HG02938 (cell line): ENCODE measurements at regions not wholly inside any gene's neighbourhood (a gene's known extent, or its start where the extent isn't known, plus 50 kb on each side); places are given as distances from the start of the nearest gene placed in this dataset.
"Not testable (repeated sequence)": the region's sequence is repeated elsewhere in the genome, so short reads cannot be mapped to it uniquely, and the experiment has no call there.

Experiments
- ATAC-seq: cut with Tn5 transposase; IDR thresholded peaks from one replicate; pipeline ENCODE4 v1.9.1; 2021; ENCODE audit warnings: mild to moderate bottlenecking, moderate library complexity; ENCODE audit not compliant: unreplicated experiment

DNA sequence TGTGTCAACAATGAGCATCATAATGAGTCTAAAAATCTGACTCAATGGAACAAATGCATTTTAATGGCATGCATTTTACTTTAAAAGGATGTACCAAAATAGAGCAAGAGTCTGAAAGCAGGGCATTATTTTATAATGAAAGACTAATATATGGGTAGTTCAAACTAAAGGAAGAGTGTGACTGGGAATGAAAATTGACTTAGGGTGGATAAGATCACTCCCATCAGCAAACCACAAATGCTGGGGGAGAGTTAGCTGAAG lies 114.7 kb downstream of the SOX4 start:
- no peak for ATAC-seq

GRCh38 chr6:21710216-21710615 lies 116.7 kb downstream of the SOX4 start:
- ATAC-seq: no peak

DNA sequence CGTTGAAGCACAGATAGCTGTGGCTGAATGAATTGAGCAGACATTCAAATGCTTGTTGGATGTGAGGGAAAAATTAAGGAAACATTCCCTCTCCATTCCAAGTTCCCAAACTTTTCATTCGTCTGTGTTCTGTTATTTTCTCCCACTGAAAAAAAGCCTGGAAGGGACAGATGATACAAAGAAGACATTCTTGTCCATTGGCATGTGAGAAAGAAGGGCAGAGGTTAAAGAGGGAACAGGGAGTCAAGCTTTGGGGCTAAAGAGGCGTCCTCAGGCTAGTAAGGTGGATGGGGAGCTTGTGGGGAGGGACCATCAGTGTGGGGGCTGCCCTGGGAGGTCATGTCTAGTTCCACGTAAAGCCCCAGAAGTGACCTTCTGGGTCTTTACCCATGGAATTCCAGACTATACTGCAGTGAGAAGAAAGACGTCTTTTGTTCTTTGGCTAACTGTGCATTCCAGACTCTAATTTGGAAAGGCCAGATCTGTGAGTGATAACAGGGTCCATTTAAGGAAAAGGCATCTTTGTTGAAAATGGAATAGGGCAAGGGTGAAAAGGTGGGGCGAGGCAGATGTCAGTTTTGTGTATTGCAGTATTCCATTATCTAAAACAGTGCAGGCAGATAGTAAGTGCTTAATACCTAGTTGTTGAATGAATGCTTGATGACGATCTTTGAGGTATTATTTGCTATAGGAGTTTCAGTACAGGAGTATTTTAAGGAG lies 117.5 kb downstream of the SOX4 start:
- no peak for ATAC-seq

DNA sequence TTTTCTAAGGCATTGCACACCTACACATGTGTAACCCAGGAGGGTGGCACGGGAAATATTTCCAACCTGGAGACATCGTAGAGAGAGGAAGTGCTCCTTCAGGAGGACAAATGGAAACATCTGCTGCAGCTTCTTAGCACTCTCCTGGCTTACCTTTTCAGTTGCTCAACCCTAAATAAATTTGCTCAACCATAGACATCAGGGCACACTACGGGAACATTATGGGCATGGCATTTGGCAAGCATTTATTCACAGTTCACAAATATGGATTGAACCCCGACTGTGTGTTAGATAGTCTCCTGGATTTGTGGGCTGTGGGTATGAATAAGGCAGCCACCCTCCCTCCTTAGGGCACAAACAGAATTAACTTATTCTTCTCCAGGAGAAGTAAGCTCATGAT lies 118.7 kb downstream of the SOX4 start:
- no peak for ATAC-seq

DNA sequence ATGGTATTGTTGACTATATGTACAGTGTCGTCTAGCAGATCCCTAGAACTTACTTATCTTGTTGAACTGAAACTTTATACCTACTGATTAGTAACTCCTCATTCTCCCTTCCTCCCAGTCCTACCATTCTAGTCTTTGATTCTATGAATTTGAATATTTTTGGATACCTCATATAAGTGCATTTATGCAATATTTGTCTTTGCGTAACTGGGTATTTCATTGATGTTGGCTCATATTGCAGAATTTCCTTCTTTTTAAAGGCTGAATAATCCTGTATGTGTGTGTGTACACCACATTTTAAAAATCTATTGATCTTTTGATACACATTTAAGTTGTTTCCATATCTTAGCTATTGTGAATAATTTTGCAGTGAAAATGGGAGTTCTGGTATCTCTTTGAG lies 119.9 kb downstream of the SOX4 start:
- ATAC-seq: no peak

- ATAC-seq: no peak
Measured at GRCh38 chr6:21715180-21715579, 121.6 kb downstream of the SOX4 start.

- no peak for ATAC-seq
Measured at GRCh38 chr6:21722510-21722909, 129.0 kb downstream of the SOX4 start.

GRCh38 chr6:21726676-21727075 lies 133.1 kb downstream of the SOX4 start:
- ATAC-seq: no peak

DNA sequence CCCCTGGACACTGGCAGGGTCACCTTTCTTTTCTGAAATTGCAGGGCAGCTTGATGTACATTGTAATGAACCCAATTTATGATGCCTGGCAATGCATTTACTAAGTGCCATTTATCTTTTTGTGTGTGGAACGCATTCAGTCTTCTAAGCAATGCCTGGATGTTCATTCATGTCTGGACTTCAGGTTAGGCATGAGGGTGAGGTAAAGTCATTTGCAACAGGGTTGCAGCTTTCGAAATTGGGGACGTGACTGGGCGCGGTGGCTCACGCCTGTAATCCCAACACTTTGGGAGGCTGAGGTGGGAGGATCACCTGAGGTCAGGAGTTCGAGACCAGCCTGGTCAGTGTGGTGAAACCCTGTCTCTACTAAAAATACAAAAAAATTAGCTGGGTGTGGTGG lies 134.6 kb downstream of the SOX4 start:
- no peak for ATAC-seq

GRCh38 chr6:21729431-21729830 lies 135.9 kb downstream of the SOX4 start:
- no peak for ATAC-seq

DNA sequence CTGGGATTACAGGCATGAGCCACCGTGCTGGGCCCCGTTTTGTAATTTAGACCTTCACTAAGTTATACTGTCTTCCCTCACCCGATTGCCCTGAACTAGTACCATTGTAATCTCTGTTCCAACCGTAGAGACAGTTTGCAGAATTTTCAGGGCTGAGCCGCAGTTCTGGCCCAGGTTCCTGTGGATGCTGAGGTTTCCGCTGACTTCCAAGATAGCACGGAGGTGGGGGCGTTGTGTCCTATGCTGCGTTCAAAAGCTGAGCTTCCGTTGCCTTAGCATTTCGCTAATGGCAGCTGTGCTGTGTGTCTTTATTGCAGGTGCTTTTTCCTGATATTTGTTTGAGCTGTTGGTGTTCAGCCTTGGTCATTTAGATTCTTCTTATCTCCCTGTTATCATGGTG lies 137.0 kb downstream of the SOX4 start:
- ATAC-seq: no peak

DNA sequence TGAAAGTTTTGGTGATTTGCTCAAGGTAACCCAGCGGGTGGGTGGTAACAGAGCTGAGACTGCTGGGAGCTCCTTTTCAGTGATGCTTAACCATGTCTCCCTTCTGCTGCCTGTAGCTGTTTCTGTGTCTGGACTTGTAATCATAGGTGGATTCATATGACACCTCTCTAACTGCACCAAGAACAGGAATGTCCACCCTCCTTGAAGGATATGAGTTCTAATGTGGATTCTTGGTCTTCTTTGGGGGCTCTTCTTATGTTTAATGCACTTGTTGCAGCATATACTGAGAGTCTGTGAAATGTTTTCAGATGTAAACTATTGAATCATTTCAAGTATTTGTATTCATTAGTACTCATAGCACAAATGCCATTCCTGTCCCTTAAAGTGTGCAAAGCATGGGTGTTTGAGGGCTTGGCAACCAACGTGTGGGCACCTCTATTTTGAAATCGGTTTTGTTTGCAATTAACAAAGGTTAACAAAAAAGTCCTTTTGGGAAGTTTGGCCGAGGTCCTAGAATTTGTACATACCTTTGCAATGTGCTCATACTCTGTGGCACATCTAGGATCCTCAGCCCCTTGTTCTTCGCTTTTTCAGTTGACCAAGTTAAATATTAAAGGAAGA lies 138.0 kb downstream of the SOX4 start:
- ATAC-seq: no peak

GRCh38 chr6:21732032-21732730 lies 138.6 kb downstream of the SOX4 start:
- ATAC-seq: not testable (repeated sequence)

DNA sequence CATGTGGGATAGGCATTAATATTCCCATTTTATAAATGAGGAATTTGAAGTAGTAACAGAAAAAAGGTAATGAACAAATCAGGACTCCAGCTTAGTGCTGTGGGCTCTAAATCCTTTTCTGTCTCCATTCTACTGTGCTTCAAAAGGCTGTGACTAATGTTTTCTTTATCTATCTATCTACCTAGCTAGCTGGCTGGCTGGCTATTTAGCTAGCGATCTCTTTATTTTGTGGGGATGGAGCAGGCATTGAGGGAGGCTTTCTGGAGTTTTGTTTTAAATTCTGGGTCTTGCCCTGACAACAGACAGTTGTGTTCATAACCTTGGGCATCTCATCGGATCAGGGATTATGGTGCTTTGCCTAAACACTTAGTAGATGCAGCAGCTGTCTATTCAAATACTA lies 139.2 kb downstream of the SOX4 start:
- no peak for ATAC-seq

GRCh38 chr6:21733311-21733710 lies 139.8 kb downstream of the SOX4 start:
- ATAC-seq: no peak

DNA sequence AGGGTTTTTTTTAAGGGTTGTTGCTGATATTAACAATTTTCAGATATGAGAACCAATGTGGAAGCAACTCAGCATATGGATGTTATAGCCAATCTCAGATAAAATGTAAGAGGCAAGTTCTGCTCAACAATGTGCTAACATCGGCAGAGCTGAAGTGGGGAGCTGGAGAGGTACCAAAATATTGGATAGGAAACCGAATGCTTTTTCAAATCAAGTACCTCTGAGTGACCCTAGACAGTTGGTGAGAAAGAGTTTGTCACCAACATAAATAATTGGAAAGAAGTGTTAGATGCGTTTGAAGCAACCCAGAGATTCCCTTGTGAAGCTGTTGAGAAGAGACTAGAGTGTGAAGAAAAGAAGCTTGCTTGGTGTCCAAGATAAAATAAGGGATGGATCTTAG lies 140.7 kb downstream of the SOX4 start:
- no peak for ATAC-seq

DNA sequence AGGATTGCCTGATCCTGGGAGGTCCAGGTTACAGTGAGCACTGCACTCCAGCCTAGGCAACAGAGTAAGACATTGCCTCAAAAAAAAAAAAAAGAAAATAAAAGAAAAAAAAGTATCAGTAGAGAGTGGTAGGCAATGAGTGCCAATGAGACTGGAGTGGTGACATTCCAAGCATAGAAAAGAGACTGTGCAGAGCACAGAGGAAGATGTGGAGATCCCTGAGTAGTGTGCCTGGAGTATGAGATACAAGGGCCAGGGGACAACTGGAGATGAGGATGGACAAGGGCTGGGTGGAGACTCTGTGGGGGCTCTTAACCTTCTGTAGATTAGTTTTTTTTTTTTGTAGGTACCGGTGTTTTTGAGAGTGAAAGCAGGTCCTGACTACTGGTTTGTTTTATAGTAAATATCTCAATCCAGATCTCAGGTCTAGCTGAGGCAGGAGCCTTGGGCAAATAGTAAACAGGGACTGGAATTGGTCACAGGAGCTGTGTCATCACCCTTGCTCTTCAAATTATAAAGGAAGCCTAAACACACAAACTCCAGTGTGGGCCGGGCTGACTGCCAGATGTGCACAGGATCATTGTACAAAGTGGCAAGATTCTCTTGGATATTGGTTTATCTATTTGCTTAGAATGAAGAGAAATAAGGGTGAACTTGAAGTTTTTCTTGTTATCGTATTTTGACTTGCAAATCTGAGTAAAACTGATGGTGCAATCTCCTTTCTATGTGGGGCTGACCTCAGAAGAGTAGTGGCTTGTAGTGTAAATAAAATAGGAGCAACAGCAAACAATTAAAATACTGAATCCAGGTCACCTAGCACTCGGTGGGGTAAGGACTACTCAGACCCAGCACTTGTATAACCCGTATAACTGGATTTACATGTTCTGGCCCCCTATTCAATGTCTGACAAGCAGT lies 144.9 kb downstream of the SOX4 start:
- ATAC-seq: no peak

DNA sequence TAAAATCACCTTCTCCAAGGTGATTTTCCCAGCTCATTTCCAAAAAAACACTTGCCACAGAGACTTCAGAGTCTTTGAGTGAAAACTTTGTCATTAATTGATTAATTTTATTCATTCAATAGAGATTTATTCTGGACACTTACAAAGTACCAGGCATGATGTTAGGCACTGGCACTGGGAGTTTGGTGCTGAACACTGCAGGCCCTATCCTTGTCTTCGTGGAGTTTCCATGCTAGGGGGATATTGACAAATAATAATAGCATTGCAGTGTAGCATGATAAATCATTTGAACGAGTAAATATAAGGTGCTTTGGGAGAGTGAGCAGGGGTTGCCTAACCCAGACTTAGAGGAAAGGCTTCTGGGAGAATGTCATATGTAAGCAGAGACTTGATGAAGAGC lies 145.7 kb downstream of the SOX4 start:
- no peak for ATAC-seq

DNA sequence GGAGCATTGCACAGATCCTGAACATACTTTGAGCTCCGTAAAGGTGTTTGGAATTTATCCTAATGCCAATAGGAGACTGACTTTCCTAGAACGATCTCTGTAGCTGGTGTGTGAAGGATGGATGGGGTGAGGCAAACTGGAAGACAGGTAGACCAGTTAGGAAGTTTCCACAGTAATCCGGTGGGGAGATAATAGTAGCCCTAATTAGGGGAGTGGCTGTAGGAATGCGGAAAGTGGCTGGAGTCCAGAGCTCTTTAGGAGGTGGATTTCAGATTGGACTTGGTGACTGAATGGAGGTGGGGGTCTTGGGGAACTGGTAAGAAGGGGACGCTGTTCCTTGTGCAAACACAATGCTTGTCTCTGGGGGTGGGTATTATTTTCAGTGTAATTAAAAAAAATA lies 146.3 kb downstream of the SOX4 start:
- no peak for ATAC-seq

DNA sequence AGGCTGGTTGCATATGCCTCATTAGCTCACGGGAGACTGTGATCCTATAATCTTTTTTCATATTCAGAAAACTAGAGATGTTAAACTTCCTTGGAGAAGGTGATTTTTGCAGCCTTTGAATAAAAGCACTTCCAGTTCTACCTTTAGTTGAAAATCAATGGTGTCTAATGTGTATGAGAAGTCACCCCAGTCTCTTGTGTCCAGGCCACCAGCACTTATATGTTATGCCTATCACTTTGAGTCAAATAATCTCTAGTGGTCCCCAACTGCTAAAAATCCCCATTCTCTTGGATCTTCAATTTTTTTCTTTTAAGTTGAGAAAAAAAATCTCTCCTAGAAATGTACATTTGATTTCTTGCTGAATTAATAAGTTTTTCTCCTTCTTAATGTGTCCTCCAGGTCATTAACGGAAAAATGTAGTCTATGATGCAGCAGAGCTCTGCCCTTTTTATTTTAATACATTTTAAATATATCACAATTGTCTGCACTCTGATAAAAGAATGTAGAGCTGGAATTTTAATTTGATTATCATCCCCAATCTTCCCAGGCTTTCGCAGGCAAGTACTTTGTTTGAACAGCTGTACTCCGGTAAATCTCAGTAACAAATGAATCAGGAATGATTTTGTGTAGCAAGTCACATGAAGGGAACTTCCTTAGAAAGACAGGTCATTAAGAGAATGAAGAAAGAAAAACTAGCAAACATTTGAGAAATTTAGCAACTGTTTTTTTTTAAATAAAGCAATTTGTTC lies 147.0 kb downstream of the SOX4 start:
- no peak for ATAC-seq
